Ovary (tissue), 7 donors: ENCODE measurements at regions not wholly inside any gene's neighbourhood (a gene's known extent, or its start where the extent isn't known, plus 50 kb on each side); places are given as distances from the start of the nearest gene placed in this dataset.

Source experiments
- DNase-seq, 5 donors: peaks; one replicate each; pipeline ENCODE4 v3.0.0-alpha.2; 2019 to 2020
- H3K27ac ChIP-seq, 2 donors: fragments of 200-600 bp; one replicate each; pipeline versions ENCODE4 v1.5.1 to v1.8.0; 2019 to 2022
- H3K27me3 ChIP-seq: fragments of 200-600 bp; one replicate; pipeline ENCODE4 v1.8.0; 2022
- H3K36me3 ChIP-seq: fragments of 200-600 bp; sonication (generic); one replicate; pipeline ENCODE4 v1.5.1; 2019
- H3K4me1 ChIP-seq: one replicate; pipeline ENCODE4 v1.8.1; 2013; ENCODE audit warnings: mild to moderate bottlenecking, moderate library complexity; ENCODE audit not compliant: insufficient read depth
- H3K4me3 ChIP-seq: fragments of 200-600 bp; sonication (generic); one replicate; pipeline ENCODE4 v1.5.1; 2017
- H3K9me3 ChIP-seq, 2 donors: fragments of 200-600 bp in 1 of 2; sonication (generic) in 1 of 2; one replicate each; pipeline versions ENCODE4 v1.5.1 to v1.8.1; 2013 to 2019; ENCODE audit warnings: mild to moderate bottlenecking in 1 of 2, moderate library complexity in 1 of 2
- CTCF ChIP-seq, 3 donors: fragments of 450-650 bp in 2 of 3; fragments of 200-600 bp in 1 of 3; IDR thresholded peaks; one replicate each; pipeline versions ENCODE4 v1.5.1 to v1.8.0; 2016 to 2022; ENCODE audit warnings: antibody characterized with exemption in 3 of 3, mild to moderate bottlenecking in 1 of 3
- EP300 ChIP-seq: sonication (generic); formaldehyde crosslinking; IDR thresholded peaks from one replicate; pipeline ENCODE4 v1.6.1; 2017; ENCODE audit warnings: antibody characterized with exemption
- POLR2A ChIP-seq: fragments of 450-650 bp; IDR thresholded peaks from one replicate; pipeline ENCODE4 v1.6.1; 2017; ENCODE audit warnings: antibody characterized with exemption, mild to moderate bottlenecking, moderate library complexity
- WGBS, 3 donors: extraction: QIAGEN DNeasy Blood & Tissue Kit in 1 of 3; methylation state at CpG; one replicate each; pipeline versions ENCODE4 v1.1.5 to v1.1.7; 2013 to 2017; 5-methylcytosine and 5-hydroxymethylcytosine counted together
- intact Hi-C, 4 donors: fragments of 100-400 bp; cut with DNase I; formaldehyde crosslinking; loops; one replicate each; pipeline versions ENCODE4 v1.11.0 to v1.15.1; 2022 to 2023
- donor health status: DM: no; HTN: no; CAD: no; lungs with moderate emphysema.
- donor health status: DM: no; HTN: no; CAD: no.
- donor health status: Bipolar disorder and iron deficiency.
- donor health status: DM: no; HTN: no; CAD: no.
- donor health status: DM: yes; HTN: yes; CAD: no.

DNA sequence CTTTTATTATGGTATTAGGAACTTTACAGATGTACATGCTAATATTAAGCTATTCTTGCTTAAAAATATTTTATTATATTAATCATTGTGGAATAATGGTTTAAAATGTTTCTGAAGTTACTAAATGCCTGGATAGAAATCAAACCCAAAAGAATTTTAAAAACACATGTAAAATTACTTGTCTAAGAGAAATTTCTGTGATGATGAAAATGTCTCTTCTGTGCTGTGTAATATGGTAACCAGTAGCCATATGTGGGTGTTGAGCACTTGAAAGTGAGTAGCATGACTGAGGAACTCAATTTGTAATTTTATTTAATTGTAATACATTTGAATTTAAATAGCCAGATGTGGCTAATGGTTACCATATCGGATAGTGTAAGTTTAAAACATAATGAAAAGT lies 66.7 kb upstream of the HSPB3 start:
- no peak for TF ChIP-seq POLR2A
- no peak for TF ChIP-seq EP300
- TF ChIP-seq CTCF (IDR thresholded peaks at IDR 0.05) = no peak
- 95 to 98% (median 98%) methylated on average over 1 of the region's 1 CpG for WGBS, 3 donors

GRCh38 chr5:54388409-54388808 lies 67.1 kb upstream of the HSPB3 start:
- no peak for TF ChIP-seq CTCF (IDR thresholded peaks at IDR 0.05)
- TF ChIP-seq POLR2A = no peak
- no peak for TF ChIP-seq EP300
- Histone ChIP-seq H3K27ac (no peak overlapping the region), H3K4me1 (no peaks in the 10 kb centered on the region), H3K27me3 (no peaks in the 10 kb centered on the region), H3K9me3 (no peaks in the 10 kb centered on the region), H3K4me3 (no peak overlapping the region), H3K36me3 (no peaks in the 10 kb centered on the region)
- 43 to 57% (median 47%) methylated on average over 5 of the region's 5 CpGs for whole genome bisulfite sequencing, 3 donors
- DNase-seq = no peak
- intact Hi-C loops = no loop called here

More for the DNA sequence above, 66.7 kb upstream of the HSPB3 start:
- intact Hi-C loops = no loop called here
- Histone ChIP-seq H3K36me3 (no peaks in the 10 kb centered on the region), H3K4me1 (no peaks in the 10 kb centered on the region), H3K27ac (no peak overlapping the region), H3K9me3 (no peaks in the 10 kb centered on the region), H3K27me3 (no peaks in the 10 kb centered on the region), H3K4me3 (no peak overlapping the region)
- no peak for DNase-seq

GRCh38 chr5:54387659-54388232 lies 67.8 kb upstream of the HSPB3 start:
- 74 to 83% (median 75%) methylated on average over 3 of the region's 3 CpGs for WGBS, 3 donors
- Histone ChIP-seq H3K4me3 (no peak overlapping the region), H3K36me3 (no peaks in the 10 kb centered on the region), H3K4me1 (no peaks in the 10 kb centered on the region), H3K27ac (no peak overlapping the region), H3K27me3 (no peaks in the 10 kb centered on the region), H3K9me3 (no peaks in the 10 kb centered on the region)
- intact Hi-C loops = no loop called here
- TF ChIP-seq CTCF (IDR thresholded peaks at IDR 0.05) = no peak
- DNase-seq = no peak

DNA sequence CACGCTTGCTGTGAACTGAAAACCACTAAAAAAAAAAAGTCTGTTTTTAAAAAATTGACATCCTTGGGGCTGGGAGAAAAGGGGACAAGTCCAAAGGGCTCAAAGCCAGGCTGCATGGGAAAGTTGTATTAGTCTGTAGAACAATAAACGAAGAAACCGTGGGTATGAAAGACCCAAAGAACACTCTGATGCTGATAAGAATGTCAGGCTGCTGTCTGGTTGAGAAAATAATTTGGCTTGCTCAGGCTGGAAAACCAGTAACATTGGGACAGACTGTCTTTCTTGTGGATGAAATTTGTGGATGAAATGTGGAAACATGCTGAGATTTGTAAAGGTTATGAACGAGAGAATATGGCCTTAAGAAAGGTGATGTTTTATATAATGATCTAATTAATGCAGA lies 68.5 kb upstream of the HSPB3 start:
- Histone ChIP-seq H3K36me3 (no peaks in the 10 kb centered on the region), H3K4me1 (no peaks in the 10 kb centered on the region), H3K27ac (no peak overlapping the region), H3K27me3 (no peaks in the 10 kb centered on the region), H3K9me3 (no peaks in the 10 kb centered on the region), H3K4me3 (no peak overlapping the region)
- intact Hi-C loops = no loop called here
- TF ChIP-seq POLR2A (no peak), EP300 (no peak), CTCF (IDR thresholded peaks at IDR 0.05) (no peak)
- WGBS, 3 donors = 31 to 46% (median 41%) methylated on average over 4 of the region's 4 CpGs
- no peak for DNase-seq

GRCh38 chr5:54385994-54386393 lies 69.5 kb upstream of the HSPB3 start:
- no peak for DNase-seq
- Histone ChIP-seq H3K4me1 (no peaks in the 10 kb centered on the region), H3K4me3 (no peak overlapping the region), H3K27me3 (no peaks in the 10 kb centered on the region), H3K9me3 (no peaks in the 10 kb centered on the region), H3K27ac (no peak overlapping the region), H3K36me3 (no peaks in the 10 kb centered on the region)
- intact Hi-C loops = no loop called here
- TF ChIP-seq POLR2A (no peak), CTCF (IDR thresholded peaks at IDR 0.05) (no peak), EP300 (no peak)
- 75 to 92% (median 87%) methylated on average over 2 of the region's 2 CpGs for WGBS, 3 donors
